ENCODE measurements at regions not wholly inside any gene's neighbourhood (a gene's known extent, or its start where the extent isn't known, plus 50 kb on each side); places are given as distances from the start of the nearest gene placed in this dataset.

DNA sequence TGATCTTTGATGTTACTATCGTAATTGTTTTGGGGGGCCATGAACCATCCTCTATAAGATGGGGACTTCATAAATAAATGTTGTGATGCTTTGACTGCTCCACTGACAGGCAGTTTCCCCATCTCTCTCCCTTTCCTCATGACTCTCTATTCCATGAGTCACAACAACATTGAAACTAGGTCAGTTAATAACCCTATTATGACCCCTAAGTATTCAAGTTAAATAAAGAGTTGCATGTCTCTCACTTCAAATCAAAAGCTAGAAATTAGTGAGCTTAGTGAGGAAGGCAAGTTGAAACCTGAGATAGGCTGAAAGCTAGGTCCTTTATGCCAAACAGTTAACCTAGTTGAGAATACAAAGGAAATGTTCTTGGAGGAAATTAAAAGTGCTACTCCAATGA is 491.0 kb downstream of the HAO1 start:
- no peak for TF ChIP-seq EZH2 (conservative IDR thresholded peaks at IDR 0.05; ENCODE audit: low read depth, low read length)
- no peak for TF ChIP-seq SSRP1 (CRISPR knock-in tag; IDR thresholded peaks at IDR 0.05)
- no peak for TF ChIP-seq ZNF556 (CRISPR knock-in tag; IDR thresholded peaks at IDR 0.05; ENCODE audit: borderline replicate concordance)
- TF ChIP-seq MTA3 (CRISPR knock-in tag; IDR thresholded peaks at IDR 0.05) = no peak
